Osteoblast (primary cell): ENCODE measurements at regions not wholly inside any gene's neighbourhood (a gene's known extent, or its start where the extent isn't known, plus 50 kb on each side); places are given as distances from the start of the nearest gene placed in this dataset.

Experiments used
- DNase-seq: peaks from one replicate; pipeline ENCODE4 v3.0.0; 2011; ENCODE audit warnings: low spot score, mixed read lengths; ENCODE audit not compliant: insufficient read length; ENCODE audit errors: missing footprints
- H2AFZ ChIP-seq: 2 replicates; pipeline ENCODE4 v1.6.0; 2011; ENCODE audit warnings: mild to moderate bottlenecking, low read length
- H3K27ac ChIP-seq: 2 replicates; pipeline ENCODE4 v1.5.1; 2011; ENCODE audit warnings: mild to moderate bottlenecking, low read depth, low read length, moderate library complexity
- H3K27me3 ChIP-seq: 2 replicates; pipeline ENCODE4 v1.6.0; 2012; ENCODE audit warnings: mild to moderate bottlenecking, control low read depth, inconsistent platforms, low read length, moderate library complexity; ENCODE audit not compliant: insufficient read depth
- H3K36me3 ChIP-seq: 2 replicates; pipeline ENCODE4 v1.5.1; 2011; ENCODE audit warnings: mild to moderate bottlenecking, low read length, control low read depth, moderate library complexity; ENCODE audit not compliant: insufficient read depth
- H3K4me1 ChIP-seq: 2 replicates; pipeline ENCODE4 v1.5.1; 2011; ENCODE audit warnings: mild to moderate bottlenecking, low read length, control low read depth, moderate library complexity; ENCODE audit not compliant: insufficient read depth
- H3K4me2 ChIP-seq: 2 replicates; pipeline ENCODE4 v1.6.0; 2011; ENCODE audit warnings: mild to moderate bottlenecking, low read length; ENCODE audit not compliant: insufficient read depth
- H3K4me3 ChIP-seq: fragments of 200-600 bp; sonication (generic); 3 replicates; pipeline ENCODE4 v1.5.1; 2012; ENCODE audit warnings: mild to moderate bottlenecking, low read length, inconsistent platforms; ENCODE audit not compliant: insufficient read depth
- H3K79me2 ChIP-seq: 2 replicates; pipeline ENCODE4 v1.6.0; 2012; ENCODE audit warnings: mild to moderate bottlenecking, low read length, control low read depth, inconsistent platforms; ENCODE audit not compliant: insufficient read depth
- H3K9me3 ChIP-seq: 2 replicates; pipeline ENCODE4 v1.5.1; 2011; ENCODE audit warnings: low read depth, low read length, control low read depth
- H4K20me1 ChIP-seq: 2 replicates; pipeline ENCODE4 v1.6.0; 2012; ENCODE audit warnings: mild to moderate bottlenecking, low read length, control low read depth; ENCODE audit not compliant: insufficient read depth
- TF ChIP-seq, protein P1 (sequence below): IDR thresholded peaks from 2 replicates; pipeline ENCODE4 v1.5.1; 2011; ENCODE audit warnings: mild to moderate bottlenecking, low read depth, low read length, moderate library complexity; ENCODE audit errors: extremely low read depth

DNA sequence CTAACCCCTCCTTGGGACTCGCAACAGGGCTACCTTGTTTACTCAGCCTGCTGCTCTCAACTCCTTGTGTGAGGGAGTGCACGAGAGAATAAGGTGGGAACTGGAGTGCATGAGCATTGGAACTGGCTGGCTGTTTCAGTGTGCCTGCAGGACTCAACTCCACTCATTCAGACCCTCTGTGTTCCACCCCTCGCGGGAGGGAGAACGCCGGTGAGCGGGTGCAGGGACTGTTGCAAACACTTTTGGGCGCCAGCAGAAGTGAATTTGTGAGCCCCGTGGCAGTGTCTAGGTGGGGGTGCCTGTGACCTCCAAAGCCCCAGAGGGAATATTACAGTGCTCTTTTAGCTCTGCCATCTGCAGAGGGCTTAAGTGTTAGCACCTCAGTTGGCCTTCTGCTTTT lies 1978.3 kb upstream of the PIK3C3 start:
- no peak overlapping the region for H3K27ac ChIP-seq

DNA sequence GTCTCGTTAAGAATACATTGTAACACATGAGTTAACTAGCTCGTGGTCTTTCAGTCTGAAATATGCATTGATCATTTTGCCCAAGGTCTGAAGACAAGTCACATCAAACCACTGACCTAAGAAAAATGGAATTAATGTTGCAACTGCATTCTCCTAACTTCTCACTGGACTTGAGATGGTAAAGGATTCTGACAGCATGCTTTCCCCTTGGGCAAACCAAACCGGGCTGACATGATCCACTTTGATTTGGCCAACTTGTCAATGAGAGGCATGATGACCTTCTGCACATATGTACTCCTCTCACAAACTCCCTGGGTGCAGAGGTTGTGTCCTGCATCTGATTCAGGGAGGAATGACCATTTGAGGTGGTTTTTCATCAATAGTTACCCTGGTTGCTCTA lies 1982.5 kb upstream of the PIK3C3 start:
- DNase-seq: no peak
- Histone ChIP-seq H2AFZ (no peak overlapping the region), H3K4me3 (no peak overlapping the region), H3K27ac (no peak overlapping the region), H3K27me3 (no peaks in the 10 kb centered on the region), H3K4me2 (no peak overlapping the region), H3K36me3 (no peaks in the 10 kb centered on the region), H3K4me1 (no peaks in the 10 kb centered on the region), H3K9me3 (peaks cover 4% of the 10 kb centered on the region), H4K20me1 (no peaks in the 10 kb centered on the region), H3K79me2 (no peaks in the 10 kb centered on the region)
- TF ChIP-seq, protein P1, sequence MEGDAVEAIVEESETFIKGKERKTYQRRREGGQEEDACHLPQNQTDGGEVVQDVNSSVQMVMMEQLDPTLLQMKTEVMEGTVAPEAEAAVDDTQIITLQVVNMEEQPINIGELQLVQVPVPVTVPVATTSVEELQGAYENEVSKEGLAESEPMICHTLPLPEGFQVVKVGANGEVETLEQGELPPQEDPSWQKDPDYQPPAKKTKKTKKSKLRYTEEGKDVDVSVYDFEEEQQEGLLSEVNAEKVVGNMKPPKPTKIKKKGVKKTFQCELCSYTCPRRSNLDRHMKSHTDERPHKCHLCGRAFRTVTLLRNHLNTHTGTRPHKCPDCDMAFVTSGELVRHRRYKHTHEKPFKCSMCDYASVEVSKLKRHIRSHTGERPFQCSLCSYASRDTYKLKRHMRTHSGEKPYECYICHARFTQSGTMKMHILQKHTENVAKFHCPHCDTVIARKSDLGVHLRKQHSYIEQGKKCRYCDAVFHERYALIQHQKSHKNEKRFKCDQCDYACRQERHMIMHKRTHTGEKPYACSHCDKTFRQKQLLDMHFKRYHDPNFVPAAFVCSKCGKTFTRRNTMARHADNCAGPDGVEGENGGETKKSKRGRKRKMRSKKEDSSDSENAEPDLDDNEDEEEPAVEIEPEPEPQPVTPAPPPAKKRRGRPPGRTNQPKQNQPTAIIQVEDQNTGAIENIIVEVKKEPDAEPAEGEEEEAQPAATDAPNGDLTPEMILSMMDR: no peak

More for the DNA sequence above, 1978.3 kb upstream of the PIK3C3 start:
- no peak for DNase-seq
- no peak overlapping the region for H3K4me2 ChIP-seq
- H4K20me1 ChIP-seq: no peaks in the 10 kb centered on the region
- no peak overlapping the region for H2AFZ ChIP-seq
- no peaks in the 10 kb centered on the region for H3K27me3 ChIP-seq
- no peak overlapping the region for H3K4me3 ChIP-seq
- H3K79me2 ChIP-seq: no peaks in the 10 kb centered on the region
- H3K36me3 ChIP-seq: no peaks in the 10 kb centered on the region
- TF ChIP-seq, protein P1: no peak
- H3K4me1 ChIP-seq: no peaks in the 10 kb centered on the region
- H3K9me3 ChIP-seq: peaks cover 4% of the 10 kb centered on the region

DNA sequence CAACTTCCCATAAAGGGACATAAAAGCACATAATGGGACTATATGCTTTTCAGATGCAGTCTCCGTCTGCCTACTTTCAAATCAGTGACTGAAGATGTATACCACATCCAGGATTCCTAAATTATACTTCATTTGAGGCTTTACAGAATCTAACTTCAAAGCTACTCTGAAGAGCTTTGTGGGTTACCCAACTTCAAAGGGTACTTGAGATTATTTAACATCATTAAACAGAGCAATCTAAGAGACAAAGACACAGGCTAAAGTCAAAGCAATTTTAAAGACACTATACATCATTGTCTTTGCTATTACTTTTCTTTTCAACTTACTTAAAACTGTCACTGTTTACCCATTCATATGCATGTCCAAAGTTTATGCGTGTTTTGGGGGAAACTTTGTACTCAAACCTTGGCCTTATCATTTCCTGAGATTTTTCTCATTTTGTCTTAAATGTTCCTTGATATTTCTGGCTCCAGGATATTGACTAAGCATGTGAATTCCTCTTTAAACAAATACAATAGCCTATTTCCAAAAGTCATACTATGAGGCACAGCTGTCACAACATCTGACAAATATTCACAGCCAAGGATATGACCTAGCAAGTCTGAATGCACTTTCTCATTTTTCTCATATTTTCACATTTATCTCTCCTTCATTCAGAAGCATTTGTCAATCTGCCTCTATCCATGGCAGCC lies 1985.1 kb upstream of the PIK3C3 start:
- DNase-seq: no peak
- Histone ChIP-seq H3K27ac (no peak overlapping the region), H3K4me3 (no peak overlapping the region), H3K9me3 (peaks cover 4% of the 10 kb centered on the region), H3K4me2 (no peak overlapping the region), H3K4me1 (no peaks in the 10 kb centered on the region), H2AFZ (no peak overlapping the region), H3K36me3 (no peaks in the 10 kb centered on the region), H3K27me3 (no peaks in the 10 kb centered on the region), H4K20me1 (no peaks in the 10 kb centered on the region), H3K79me2 (no peaks in the 10 kb centered on the region)
- TF ChIP-seq, protein P1: no peak

DNA sequence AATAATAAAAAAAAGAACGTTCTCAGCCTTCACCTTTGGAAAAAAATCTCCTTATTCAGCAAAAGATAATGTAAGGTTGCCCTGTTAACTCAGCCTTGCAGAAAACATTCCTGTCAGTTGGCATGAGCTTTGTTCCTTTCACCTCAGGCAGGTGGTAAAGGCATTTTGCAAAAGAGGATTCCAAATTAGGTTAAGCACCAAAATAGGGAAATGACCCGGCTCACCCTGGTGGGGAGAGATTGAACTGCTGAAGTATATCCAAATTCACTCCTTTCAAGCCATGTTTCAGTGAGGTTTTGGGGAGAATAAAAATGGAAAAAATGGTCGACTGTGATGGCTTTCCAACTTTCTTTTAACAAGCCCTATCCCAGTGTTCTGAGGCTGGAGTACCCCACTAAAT lies 1988.8 kb upstream of the PIK3C3 start:
- Histone ChIP-seq H3K36me3 (no peaks in the 10 kb centered on the region), H3K27me3 (no peaks in the 10 kb centered on the region), H3K79me2 (no peaks in the 10 kb centered on the region), H2AFZ (no peak overlapping the region), H3K4me2 (no peak overlapping the region), H3K4me3 (no peak overlapping the region), H3K27ac (no peak overlapping the region), H3K9me3 (peaks cover 3% of the 10 kb centered on the region), H3K4me1 (no peaks in the 10 kb centered on the region), H4K20me1 (no peaks in the 10 kb centered on the region)
- no peak for DNase-seq
- TF ChIP-seq, protein P1: no peak
